ENCODE measurements at regions not wholly inside any gene's neighbourhood (a gene's known extent, or its start where the extent isn't known, plus 50 kb on each side); places are given as distances from the start of the nearest gene placed in this dataset.
"Not testable (repeated sequence)": the region's sequence is repeated elsewhere in the genome, so short reads cannot be mapped to it uniquely, and the experiment has no call there.

DNA sequence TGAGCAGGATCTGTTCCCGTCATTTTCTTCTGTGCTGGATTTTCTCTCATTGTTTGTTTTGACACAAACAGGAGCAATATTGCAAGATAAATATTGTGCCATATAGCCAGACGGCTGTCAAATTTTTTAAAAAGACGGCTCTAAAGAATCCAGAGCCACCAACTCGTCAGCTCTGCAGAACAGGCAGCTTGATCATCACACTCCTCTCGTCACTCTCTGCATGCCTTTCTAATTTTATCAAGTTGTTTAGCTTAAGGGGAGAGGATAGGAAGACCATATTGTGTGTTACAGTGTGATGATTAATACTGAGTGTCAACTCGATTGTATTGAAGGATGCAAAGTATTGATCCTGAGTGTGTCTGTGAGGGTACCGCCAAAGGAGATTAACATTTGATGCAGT lies 562.8 kb downstream of the GALC start:
- no peak for DNase-seq

DNA sequence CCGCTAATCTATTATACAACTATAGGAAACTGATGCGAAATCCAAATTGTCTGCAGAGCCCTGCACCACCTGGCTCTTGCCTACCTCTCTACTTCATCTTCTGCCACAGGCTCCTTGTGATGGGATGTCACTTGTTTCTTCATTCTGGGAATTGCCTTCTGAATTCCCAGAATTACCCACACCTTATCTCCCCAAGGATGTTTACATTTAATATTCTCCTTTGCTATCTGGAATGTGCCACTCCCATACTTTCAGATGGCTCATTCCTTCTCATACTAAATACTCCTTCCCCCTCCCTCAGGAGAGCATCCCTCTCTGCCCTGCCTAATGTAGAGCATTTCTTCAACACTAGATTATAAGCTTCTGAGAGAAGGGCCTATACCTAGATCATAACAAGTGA lies 573.1 kb downstream of the GALC start:
- DNase-seq: no peak

DNA sequence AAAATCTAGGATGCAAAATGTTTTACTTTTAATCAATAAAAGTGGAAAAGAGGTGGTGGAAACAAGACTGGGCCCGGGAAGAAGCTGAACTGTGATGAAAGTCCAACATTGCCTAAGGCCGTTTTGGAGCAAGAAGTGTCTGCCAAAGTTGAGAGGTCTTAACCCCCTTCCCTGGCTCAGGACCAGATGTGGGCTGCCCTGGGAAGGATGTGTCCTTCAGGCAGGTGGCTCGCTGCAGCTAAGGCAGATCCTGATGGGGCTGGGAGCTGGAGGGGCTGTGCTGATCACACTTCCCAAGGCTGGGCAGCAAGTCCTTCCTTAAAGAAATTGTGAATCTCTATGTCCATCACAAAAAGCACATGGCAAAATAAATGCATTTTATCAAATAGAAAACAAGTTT lies 581.6 kb downstream of the GALC start:
- DNase-seq: no peak

GRCh38 chr14:87409393-87409792 lies 583.6 kb downstream of the GALC start:
- DNase-seq: no peak

DNA sequence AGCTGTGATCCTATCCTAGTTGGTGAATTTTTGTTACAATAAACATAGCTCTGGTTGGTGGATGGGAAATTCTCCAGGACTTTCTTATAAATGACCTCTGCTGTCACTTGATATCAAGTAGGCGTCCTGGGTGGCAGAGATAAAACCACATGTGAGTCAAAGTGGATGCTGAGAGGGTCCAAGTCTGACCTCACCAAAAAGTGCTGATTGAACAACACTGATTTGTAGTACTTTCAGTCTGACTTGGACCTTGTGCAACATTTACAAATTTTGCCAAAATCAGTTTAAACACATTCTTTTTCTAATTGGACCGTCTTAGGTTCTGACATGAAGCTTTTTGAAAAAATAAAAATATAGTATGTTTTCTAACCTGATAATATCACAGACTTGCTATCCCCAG lies 585.6 kb downstream of the GALC start:
- DNase-seq: no peak

DNA sequence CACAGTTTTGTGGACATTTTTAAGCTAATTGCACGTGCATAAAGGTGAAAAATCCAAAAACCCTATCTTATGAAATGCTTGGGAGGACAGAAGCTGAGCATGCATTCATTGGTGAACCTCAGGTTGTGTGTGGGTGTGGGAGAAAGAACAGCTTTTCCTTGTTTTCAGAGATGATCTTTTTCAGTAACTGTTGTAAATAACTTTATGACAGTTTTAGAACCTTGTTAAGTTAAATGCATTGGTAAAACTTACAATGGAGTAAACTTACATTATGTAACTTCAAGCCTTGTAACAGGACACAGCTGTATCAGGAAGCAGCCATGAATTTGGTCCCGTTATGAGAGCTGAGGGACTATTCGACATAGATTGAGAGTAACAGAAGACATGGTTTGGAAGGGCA lies 587.4 kb downstream of the GALC start:
- no peak for DNase-seq

DNA sequence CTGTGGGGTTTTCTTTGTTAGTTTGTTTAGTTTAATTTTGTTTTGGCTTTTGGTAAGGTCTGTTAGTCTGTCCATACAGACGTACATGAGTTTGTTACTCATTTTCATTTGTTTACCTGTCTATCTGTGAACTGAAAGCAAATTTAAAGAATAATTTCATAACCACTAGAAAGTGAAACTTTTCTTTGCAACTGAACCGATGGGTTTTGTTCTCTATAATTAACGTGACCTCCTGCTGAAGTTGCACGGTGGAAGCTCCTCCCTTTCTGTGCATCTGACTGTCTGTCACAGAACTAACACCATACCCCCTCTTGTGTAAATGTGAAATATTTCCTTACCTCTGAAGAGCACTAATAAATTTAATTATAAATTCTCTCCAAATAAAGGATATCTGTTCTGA lies 595.5 kb downstream of the GALC start:
- no peak for DNase-seq

DNA sequence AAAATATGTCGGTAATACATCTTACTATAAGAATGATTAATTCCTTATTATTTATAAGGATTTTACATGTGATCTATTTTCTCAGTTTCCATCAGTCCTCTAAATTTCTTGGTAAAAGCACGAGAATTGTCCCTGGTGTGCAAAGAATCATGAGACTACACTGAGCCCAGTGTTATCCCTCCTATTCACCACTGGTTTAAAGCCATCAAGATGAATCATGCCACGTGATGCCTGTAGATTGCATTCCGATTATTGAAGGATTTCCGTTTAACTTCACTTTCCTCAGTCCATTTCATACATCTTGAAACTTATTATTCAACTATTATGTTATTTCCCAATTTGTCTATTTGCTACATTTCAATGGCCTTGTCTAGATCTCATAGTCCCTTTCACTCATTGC lies 601.9 kb downstream of the GALC start:
- no peak for DNase-seq

- DNase-seq: no peak
Measured at GRCh38 chr14:87388946-87389345, 604.0 kb downstream of the GALC start.

GRCh38 chr14:87387806-87388205 lies 605.2 kb downstream of the GALC start:
- no peak for DNase-seq

- DNase-seq: no peak
Measured at GRCh38 chr14:87386524-87386923, 606.5 kb downstream of the GALC start.

- no peak for DNase-seq
Measured at GRCh38 chr14:87380054-87380453, 612.9 kb downstream of the GALC start.

- DNase-seq: no peak
Measured at GRCh38 chr14:87368751-87369150, 624.2 kb downstream of the GALC start.

- not testable (repeated sequence) for DNase-seq
Measured at GRCh38 chr14:87360246-87360645, 632.7 kb downstream of the GALC start.

DNA sequence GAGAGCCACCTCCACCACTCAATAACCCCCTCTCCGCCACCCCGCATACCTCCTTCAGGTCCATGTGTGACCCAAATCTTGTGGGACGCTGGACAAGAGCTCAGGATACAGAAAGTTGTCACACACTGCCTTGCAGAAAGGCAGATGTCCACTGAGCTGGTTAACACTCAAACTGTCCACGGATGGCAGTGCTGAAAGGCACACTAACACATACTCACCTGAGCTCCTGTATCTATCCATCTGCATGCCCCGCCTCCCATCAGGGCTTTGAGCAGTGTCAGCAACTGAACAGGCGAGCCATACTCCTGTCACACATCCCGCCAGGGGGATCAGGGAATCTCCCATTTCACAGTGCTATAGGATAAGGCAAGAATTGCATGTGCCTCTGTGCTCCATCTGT lies 642.0 kb downstream of the GALC start:
- no peak for DNase-seq

- no peak for DNase-seq
Measured at GRCh38 chr14:87349921-87350320, 643.1 kb downstream of the GALC start.

DNA sequence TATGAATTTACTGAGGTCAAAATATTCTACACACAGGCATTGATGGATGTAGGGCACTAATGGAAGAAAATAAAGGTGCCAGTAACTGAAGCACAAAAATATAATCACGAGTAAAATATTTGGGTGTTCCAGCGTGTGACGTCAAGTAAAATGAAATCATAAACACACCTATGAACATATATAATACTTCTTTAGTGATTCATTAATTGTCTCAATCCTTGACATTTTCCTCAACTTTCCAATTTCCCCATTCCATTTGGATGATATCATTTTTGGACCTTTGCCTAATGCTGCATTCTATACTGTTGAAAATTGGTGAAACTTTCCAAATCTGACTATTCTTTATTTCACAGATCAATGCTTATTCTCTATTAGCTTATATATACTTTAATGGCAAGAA lies 649.3 kb downstream of the GALC start:
- no peak for DNase-seq

DNA sequence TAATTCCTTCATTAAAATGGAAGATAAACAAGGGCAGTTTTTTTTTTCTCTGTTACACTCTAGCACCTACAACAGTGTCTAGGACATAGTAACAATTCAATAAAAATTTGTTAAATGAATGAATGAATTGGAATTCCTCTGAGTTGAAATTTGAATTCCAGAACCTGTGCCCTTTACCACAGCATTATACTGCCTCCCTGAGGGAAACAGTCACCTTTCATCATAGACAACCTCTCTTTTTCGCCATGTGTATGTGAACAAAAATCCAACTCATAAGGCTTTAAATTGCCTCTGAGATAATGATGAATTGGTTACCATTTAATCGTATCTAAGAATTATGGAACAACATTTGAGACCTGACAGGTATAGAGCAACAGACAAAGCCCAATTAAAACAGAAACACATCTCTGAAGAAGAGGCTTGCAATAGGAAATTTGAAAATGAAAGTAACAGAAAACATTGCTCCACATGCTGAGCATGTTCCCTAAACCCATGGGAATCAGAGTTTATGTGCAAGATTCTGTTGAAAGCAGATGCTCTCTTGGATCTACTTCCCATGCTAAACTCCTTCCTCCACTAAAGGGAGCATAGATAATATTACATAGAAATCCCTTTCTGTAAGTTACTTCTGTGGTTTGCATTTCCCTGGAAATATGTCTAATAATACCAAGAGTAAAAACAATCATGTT lies 657.8 kb downstream of the GALC start:
- no peak for DNase-seq

DNA sequence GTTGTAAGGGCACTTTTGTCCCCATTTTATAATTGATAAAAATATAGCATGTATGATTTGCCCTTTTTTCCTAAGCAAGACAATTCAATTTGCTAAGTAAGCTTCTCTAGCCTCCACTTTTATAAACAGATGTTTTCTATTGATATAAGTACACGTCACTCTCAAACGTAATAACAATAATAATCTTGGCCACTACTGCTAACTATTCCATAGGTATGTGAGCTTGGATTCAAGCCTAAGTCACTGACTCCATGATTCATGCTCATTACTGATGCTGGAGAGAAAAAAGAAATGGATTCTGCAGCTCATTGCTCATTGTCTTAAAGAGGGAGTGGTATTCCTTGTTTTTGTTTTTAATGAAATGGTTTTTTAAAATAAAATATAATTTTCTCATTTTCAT lies 661.0 kb downstream of the GALC start:
- DNase-seq: no peak

DNA sequence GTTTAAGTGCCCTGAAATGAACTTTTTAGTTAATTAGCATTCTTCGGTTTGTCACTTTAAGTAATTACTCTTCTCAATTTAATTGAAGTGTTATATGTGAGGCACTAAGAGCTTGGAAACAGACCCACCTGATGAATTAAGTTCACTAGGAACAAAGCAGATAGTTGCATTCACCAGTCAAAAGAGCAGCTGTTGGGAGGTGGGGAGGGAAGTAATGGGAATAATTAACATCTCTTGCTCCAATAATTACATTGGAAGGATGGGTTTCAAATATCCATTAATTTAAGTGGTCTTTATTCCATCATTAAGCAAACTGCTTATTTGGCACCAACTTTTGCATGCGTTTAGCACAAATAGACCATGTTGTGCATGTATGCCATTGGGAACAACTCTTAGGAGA lies 667.2 kb downstream of the GALC start:
- no peak for DNase-seq

GRCh38 chr14:87323191-87323590 lies 669.8 kb downstream of the GALC start:
- DNase-seq: no peak

GRCh38 chr14:87321548-87321947 lies 671.4 kb downstream of the GALC start:
- no peak for DNase-seq

DNA sequence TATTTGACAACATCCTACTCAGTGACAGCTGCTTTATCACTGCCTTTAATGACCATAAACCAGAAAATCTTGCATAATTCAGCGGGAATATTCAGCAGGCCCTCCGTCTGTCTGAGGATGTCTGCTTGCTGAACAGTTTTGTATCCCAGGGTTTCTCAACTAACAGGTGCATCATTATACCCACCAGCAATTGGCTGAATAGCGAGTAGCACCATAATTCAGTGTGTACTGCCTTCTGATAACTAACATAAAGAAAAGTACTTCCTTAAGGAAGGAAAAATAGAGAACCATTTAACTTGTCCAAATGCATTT lies 680.1 kb downstream of the GALC start:
- DNase-seq: no peak

GRCh38 chr14:87312169-87312893 lies 680.7 kb downstream of the GALC start:
- DNase-seq: no peak

Data from right lung (tissue), 2 donors.